ENCODE measurements at regions not wholly inside any gene's neighbourhood (a gene's known extent, or its start where the extent isn't known, plus 50 kb on each side); places are given as distances from the start of the nearest gene placed in this dataset.

DNA sequence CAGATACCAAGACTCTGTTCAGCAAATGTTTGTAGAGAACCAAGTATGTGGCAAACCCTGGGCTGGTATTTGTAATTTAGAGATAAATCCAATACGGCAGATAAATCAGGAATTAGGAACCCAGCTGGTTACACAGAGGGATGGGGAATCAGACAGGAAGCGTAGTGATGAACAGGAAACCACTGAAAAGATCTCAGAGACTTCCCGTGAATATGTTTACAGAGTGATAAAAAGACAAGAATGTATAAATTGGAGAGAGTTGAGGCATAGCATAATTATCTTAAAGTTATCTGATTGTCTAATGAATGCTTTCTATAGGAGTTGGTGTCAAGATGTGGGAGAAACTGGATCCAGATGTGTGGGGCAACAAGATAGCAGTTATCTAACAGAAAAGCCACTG, 246.6 kb upstream of the SMARCA2 start (continued):
- TF ChIP-seq, protein P1, sequence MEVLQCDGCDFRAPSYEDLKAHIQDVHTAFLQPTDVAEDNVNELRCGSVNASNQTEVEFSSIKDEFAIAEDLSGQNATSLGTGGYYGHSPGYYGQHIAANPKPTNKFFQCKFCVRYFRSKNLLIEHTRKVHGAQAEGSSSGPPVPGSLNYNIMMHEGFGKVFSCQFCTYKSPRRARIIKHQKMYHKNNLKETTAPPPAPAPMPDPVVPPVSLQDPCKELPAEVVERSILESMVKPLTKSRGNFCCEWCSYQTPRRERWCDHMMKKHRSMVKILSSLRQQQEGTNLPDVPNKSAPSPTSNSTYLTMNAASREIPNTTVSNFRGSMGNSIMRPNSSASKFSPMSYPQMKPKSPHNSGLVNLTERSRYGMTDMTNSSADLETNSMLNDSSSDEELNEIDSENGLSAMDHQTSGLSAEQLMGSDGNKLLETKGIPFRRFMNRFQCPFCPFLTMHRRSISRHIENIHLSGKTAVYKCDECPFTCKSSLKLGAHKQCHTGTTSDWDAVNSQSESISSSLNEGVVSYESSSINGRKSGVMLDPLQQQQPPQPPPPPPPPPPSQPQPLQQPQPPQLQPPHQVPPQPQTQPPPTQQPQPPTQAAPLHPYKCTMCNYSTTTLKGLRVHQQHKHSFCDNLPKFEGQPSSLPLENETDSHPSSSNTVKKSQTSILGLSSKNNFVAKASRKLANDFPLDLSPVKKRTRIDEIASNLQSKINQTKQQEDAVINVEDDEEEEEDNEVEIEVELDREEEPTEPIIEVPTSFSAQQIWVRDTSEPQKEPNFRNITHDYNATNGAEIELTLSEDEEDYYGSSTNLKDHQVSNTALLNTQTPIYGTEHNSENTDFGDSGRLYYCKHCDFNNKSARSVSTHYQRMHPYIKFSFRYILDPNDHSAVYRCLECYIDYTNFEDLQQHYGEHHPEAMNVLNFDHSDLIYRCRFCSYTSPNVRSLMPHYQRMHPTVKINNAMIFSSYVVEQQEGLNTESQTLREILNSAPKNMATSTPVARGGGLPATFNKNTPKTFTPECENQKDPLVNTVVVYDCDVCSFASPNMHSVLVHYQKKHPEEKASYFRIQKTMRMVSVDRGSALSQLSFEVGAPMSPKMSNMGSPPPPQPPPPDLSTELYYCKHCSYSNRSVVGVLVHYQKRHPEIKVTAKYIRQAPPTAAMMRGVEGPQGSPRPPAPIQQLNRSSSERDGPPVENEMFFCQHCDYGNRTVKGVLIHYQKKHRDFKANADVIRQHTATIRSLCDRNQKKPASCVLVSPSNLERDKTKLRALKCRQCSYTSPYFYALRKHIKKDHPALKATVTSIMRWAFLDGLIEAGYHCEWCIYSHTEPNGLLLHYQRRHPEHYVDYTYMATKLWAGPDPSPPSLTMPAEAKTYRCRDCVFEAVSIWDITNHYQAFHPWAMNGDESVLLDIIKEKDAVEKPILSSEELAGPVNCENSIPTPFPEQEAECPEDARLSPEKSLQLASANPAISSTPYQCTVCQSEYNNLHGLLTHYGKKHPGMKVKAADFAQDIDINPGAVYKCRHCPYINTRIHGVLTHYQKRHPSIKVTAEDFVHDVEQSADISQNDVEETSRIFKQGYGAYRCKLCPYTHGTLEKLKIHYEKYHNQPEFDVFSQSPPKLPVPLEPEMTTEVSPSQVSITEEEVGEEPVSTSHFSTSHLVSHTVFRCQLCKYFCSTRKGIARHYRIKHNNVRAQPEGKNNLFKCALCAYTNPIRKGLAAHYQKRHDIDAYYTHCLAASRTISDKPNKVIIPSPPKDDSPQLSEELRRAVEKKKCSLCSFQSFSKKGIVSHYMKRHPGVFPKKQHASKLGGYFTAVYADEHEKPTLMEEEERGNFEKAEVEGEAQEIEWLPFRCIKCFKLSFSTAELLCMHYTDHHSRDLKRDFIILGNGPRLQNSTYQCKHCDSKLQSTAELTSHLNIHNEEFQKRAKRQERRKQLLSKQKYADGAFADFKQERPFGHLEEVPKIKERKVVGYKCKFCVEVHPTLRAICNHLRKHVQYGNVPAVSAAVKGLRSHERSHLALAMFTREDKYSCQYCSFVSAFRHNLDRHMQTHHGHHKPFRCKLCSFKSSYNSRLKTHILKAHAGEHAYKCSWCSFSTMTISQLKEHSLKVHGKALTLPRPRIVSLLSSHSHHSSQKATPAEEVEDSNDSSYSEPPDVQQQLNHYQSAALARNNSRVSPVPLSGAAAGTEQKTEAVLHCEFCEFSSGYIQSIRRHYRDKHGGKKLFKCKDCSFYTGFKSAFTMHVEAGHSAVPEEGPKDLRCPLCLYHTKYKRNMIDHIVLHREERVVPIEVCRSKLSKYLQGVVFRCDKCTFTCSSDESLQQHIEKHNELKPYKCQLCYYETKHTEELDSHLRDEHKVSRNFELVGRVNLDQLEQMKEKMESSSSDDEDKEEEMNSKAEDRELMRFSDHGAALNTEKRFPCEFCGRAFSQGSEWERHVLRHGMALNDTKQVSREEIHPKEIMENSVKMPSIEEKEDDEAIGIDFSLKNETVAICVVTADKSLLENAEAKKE (CRISPR knock-in tag; IDR thresholded peaks at IDR 0.05) = no peak

DNA sequence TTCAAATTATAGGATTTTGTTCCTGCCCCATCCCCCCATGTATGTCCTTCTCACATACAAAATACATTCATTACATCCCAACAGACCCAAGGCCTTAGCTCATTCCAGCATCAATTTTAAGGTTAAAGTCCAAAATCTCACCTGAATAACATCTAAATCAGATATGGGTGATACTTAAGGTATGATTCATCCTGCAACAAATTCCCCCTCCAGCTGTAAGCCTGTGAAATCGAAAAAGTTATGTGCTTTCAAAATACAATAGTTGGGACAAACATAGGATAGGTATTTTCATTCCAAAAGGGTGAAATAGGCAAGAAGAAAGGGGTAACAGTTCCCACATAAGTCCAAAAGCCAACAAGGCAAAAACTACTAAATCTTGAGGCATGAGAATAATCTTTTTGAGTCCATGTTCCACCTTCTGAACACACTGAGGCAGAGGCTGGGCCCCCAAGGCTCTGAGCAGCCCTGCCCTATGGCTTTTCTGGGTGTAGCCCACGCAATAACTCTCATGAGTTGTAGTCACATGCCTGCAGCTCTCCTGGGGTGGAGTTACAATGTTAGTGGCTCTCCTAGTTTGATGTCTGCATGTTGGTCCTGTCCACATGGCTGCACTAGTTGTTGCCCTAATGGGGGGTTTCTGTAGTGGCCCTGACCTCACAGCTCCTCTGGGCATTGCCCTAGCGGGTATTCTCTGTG, 243.9 kb upstream of the SMARCA2 start:
- H3K4me1 Mint-ChIP-seq = peaks cover 21% of the 10 kb centered on the region
- Histone ChIP-seq H2AFZ (no peak overlapping the region), H4K20me1 (replicated peaks; ENCODE audit: insufficient read depth) (no peaks in the 10 kb centered on the region), H3K79me2 (replicated peaks; ENCODE audit: insufficient read depth) (no peaks in the 10 kb centered on the region), H3K4me1 (ENCODE audit: insufficient read depth) (peaks cover 19% of the 10 kb centered on the region), H3F3A (replicated peaks; ENCODE audit: low read depth) (no peaks in the 10 kb centered on the region), H3K27ac (ENCODE audit: low read depth) (no peak overlapping the region), H3K4me2 (no peak overlapping the region), H3K9me2 (ENCODE audit: insufficient read depth) (peaks cover 11% of the 10 kb centered on the region), H3K4me3 (no peak overlapping the region), H3K27me3 (ENCODE audit: insufficient read depth) (no peaks in the 10 kb centered on the region), H3K36me3 (ENCODE audit: insufficient read depth) (no peaks in the 10 kb centered on the region)
- no peak for DNase-seq (ENCODE audit: low spot score)
- no peak overlapping the region for H3K27ac Mint-ChIP-seq
- H3K36me3 Mint-ChIP-seq (ENCODE audit: low read depth) = no peaks in the 10 kb centered on the region
- no peak for ATAC-seq
- 0 out of 3 replicates have a peak, but pooled peaks cover 3% of the 10 kb centered on the region for H3K9me3 Mint-ChIP-seq
- no peak overlapping the region for H3K4me3 Mint-ChIP-seq
- TF ChIP-seq CREB1 (CRISPR knock-in tag; IDR thresholded peaks at IDR 0.05; ENCODE audit: low read depth) (no peak), POLR2AphosphoS5 (IDR thresholded peaks at IDR 0.05; ENCODE audit: low read depth) (no peak), JUNB (IDR thresholded peaks at IDR 0.05; ENCODE audit: unreplicated experiment) (no peak)
- TF ChIP-seq, protein P2, sequence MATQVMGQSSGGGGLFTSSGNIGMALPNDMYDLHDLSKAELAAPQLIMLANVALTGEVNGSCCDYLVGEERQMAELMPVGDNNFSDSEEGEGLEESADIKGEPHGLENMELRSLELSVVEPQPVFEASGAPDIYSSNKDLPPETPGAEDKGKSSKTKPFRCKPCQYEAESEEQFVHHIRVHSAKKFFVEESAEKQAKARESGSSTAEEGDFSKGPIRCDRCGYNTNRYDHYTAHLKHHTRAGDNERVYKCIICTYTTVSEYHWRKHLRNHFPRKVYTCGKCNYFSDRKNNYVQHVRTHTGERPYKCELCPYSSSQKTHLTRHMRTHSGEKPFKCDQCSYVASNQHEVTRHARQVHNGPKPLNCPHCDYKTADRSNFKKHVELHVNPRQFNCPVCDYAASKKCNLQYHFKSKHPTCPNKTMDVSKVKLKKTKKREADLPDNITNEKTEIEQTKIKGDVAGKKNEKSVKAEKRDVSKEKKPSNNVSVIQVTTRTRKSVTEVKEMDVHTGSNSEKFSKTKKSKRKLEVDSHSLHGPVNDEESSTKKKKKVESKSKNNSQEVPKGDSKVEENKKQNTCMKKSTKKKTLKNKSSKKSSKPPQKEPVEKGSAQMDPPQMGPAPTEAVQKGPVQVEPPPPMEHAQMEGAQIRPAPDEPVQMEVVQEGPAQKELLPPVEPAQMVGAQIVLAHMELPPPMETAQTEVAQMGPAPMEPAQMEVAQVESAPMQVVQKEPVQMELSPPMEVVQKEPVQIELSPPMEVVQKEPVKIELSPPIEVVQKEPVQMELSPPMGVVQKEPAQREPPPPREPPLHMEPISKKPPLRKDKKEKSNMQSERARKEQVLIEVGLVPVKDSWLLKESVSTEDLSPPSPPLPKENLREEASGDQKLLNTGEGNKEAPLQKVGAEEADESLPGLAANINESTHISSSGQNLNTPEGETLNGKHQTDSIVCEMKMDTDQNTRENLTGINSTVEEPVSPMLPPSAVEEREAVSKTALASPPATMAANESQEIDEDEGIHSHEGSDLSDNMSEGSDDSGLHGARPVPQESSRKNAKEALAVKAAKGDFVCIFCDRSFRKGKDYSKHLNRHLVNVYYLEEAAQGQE (IDR thresholded peaks at IDR 0.05; ENCODE audit: unreplicated experiment) = no peak
- H3K27me3 Mint-ChIP-seq (ENCODE audit: insufficient read depth, low read depth, poor library complexity) = no peaks in the 10 kb centered on the region

All from GM23338 (cell line).